Stimulated activated CD8-positive, alpha-beta memory T cell treated with anti-CD3 and anti-CD28 coated beads, Interleukin-12 subunit alpha, Interleukin-12 subunit beta, amount 100 ng/mL, for 4 hours (primary cell): ENCODE measurements at regions not wholly inside any gene's neighbourhood (a gene's known extent, or its start where the extent isn't known, plus 50 kb on each side); places are given as distances from the start of the nearest gene placed in this dataset.
"Not testable (repeated sequence)": the region's sequence is repeated elsewhere in the genome, so short reads cannot be mapped to it uniquely, and the experiment has no call there.

Experiments used
- DNase-seq: peaks from one replicate; pipeline ENCODE4 v3.0.0-alpha.2; 2020; ENCODE audit warnings: low read depth

- no peak for DNase-seq
Measured at GRCh38 chr4:17241835-17242234, 270.1 kb downstream of the QDPR start.

- no peak for DNase-seq
Measured at GRCh38 chr4:17238633-17239032, 273.3 kb downstream of the QDPR start.

- DNase-seq: no peak
Measured at GRCh38 chr4:17236686-17237085, 275.2 kb downstream of the QDPR start.

- no peak for DNase-seq
Measured at GRCh38 chr4:17234678-17235077, 277.2 kb downstream of the QDPR start.

- no peak for DNase-seq
Measured at GRCh38 chr4:17232566-17233253, 279.2 kb downstream of the QDPR start.

GRCh38 chr4:17231880-17232475, 279.9 kb downstream of the QDPR start:
- DNase-seq: not testable (repeated sequence)

- no peak for DNase-seq
Measured at GRCh38 chr4:17230727-17231126, 281.2 kb downstream of the QDPR start.

GRCh38 chr4:17220816-17221215, 291.1 kb downstream of the QDPR start:
- DNase-seq: no peak

- no peak for DNase-seq
Measured at GRCh38 chr4:17218786-17219185, 293.1 kb downstream of the QDPR start.

GRCh38 chr4:17206829-17207801, 304.8 kb downstream of the QDPR start:
- no peak for DNase-seq

GRCh38 chr4:17204908-17205307, 306.5 kb upstream of the LDB2 start:
- no peak for DNase-seq

- no peak for DNase-seq
Measured at GRCh38 chr4:17203797-17204196, 305.4 kb upstream of the LDB2 start.

- DNase-seq: no peak
Measured at GRCh38 chr4:17197070-17197469, 298.6 kb upstream of the LDB2 start.

- no peak for DNase-seq
Measured at GRCh38 chr4:17195461-17196275, 297.2 kb upstream of the LDB2 start.

- DNase-seq: no peak
Measured at GRCh38 chr4:17194586-17194985, 296.1 kb upstream of the LDB2 start.

- no peak for DNase-seq
Measured at GRCh38 chr4:17189759-17190158, 291.3 kb upstream of the LDB2 start.

- DNase-seq: no peak
Measured at GRCh38 chr4:17189401-17189720, 290.9 kb upstream of the LDB2 start.

- no peak for DNase-seq
Measured at GRCh38 chr4:17188547-17189400, 290.3 kb upstream of the LDB2 start.

- DNase-seq: no peak
Measured at GRCh38 chr4:17188125-17188524, 289.7 kb upstream of the LDB2 start.

- no peak for DNase-seq
Measured at GRCh38 chr4:17187003-17187402, 288.6 kb upstream of the LDB2 start.

- DNase-seq: no peak
Measured at GRCh38 chr4:17182888-17183287, 284.4 kb upstream of the LDB2 start.
